Nephron progenitor cell (in vitro differentiated cells): ENCODE measurements at regions not wholly inside any gene's neighbourhood (a gene's known extent, or its start where the extent isn't known, plus 50 kb on each side); places are given as distances from the start of the nearest gene placed in this dataset.

Experiments used
- DNase-seq: peaks from one replicate; pipeline ENCODE4 v3.0.0; 2021
- H3K27ac Mint-ChIP-seq: 2 replicates; pipeline ENCODE4 v1.8.0; 2021; ENCODE audit warnings: mild to moderate bottlenecking, moderate library complexity, mixed read lengths
- H3K27me3 Mint-ChIP-seq: 2 replicates; pipeline ENCODE4 v1.8.0; 2021; ENCODE audit warnings: mild to moderate bottlenecking, low read depth, mixed read lengths; ENCODE audit not compliant: poor library complexity
- H3K36me3 Mint-ChIP-seq: 2 replicates; pipeline ENCODE4 v1.8.0; 2021; ENCODE audit warnings: low read depth, mixed read lengths
- H3K4me1 Mint-ChIP-seq: 2 replicates; pipeline ENCODE4 v1.8.0; 2021; ENCODE audit warnings: mixed read lengths
- H3K4me3 Mint-ChIP-seq: 2 replicates; pipeline ENCODE4 v1.8.0; 2021; ENCODE audit warnings: mild to moderate bottlenecking, moderate library complexity, mixed read lengths
- H3K9me3 Mint-ChIP-seq: 2 replicates; pipeline ENCODE4 v1.8.0; 2021; ENCODE audit warnings: mild to moderate bottlenecking, moderate library complexity, mixed read lengths
- CTCF ChIP-seq: fragments of 200-600 bp; sonication (generic); IDR thresholded peaks from 2 replicates; pipeline ENCODE4 v1.5.0; 2021; ENCODE audit warnings: antibody characterized with exemption

- Mint-ChIP-seq H3K9me3 (peaks cover 7% of the 10 kb centered on the region), H3K27ac (no peak overlapping the region), H3K4me3 (no peak overlapping the region), H3K27me3 (no peaks in the 10 kb centered on the region), H3K4me1 (peaks cover 24% of the 10 kb centered on the region), H3K36me3 (no peaks in the 10 kb centered on the region)
- no peak for TF ChIP-seq CTCF
- DNase-seq = no peak
Measured at GRCh38 chr2:38181806-38182491, 106.0 kb upstream of the CYP1B1 start.

- Mint-ChIP-seq H3K27ac (no peak overlapping the region), H3K9me3 (peaks cover 7% of the 10 kb centered on the region), H3K36me3 (no peaks in the 10 kb centered on the region), H3K4me1 (peaks cover 31% of the 10 kb centered on the region), H3K4me3 (no peak overlapping the region), H3K27me3 (no peaks in the 10 kb centered on the region)
- DNase-seq = no peak
- no peak for TF ChIP-seq CTCF
Measured at GRCh38 chr2:38180754-38181153, 104.8 kb upstream of the CYP1B1 start.

GRCh38 chr2:38178556-38179419 is 102.8 kb upstream of the CYP1B1 start:
- Mint-ChIP-seq H3K27ac (peak overlapping the region; percentile 0), H3K27me3 (peaks cover 4% of the 10 kb centered on the region), H3K36me3 (no peaks in the 10 kb centered on the region), H3K4me1 (peaks cover 43% of the 10 kb centered on the region), H3K4me3 (no peak overlapping the region), H3K9me3 (peaks cover under 1% of the 10 kb centered on the region)
- no peak for DNase-seq
- no peak for TF ChIP-seq CTCF

- no peak overlapping the region for H3K27ac Mint-ChIP-seq
- H3K4me3 Mint-ChIP-seq = no peak overlapping the region
Measured at GRCh38 chr2:38178119-38178518, 102.2 kb upstream of the CYP1B1 start.

GRCh38 chr2:38176619-38177021 is 100.7 kb upstream of the CYP1B1 start:
- TF ChIP-seq CTCF = no peak
- no peak for DNase-seq
- H3K4me1 Mint-ChIP-seq = peaks cover 40% of the 10 kb centered on the region
- no peak overlapping the region for H3K4me3 Mint-ChIP-seq
- no peaks in the 10 kb centered on the region for H3K36me3 Mint-ChIP-seq
- H3K9me3 Mint-ChIP-seq = no peaks in the 10 kb centered on the region
- no peak overlapping the region for H3K27ac Mint-ChIP-seq
- H3K27me3 Mint-ChIP-seq = peaks cover 4% of the 10 kb centered on the region

More at GRCh38 chr2:38178119-38178518, 102.2 kb upstream of the CYP1B1 start:
- Mint-ChIP-seq H3K36me3 (no peaks in the 10 kb centered on the region), H3K27me3 (peaks cover 4% of the 10 kb centered on the region), H3K4me1 (peaks cover 46% of the 10 kb centered on the region), H3K9me3 (no peaks in the 10 kb centered on the region)
- TF ChIP-seq CTCF = no peak
- DNase-seq = no peak
